ENCODE measurements at regions not wholly inside any gene's neighbourhood (a gene's known extent, or its start where the extent isn't known, plus 50 kb on each side); places are given as distances from the start of the nearest gene placed in this dataset.

- no TSS peak for BruUV-seq (replicated peaks)
- in situ Hi-C loops (cut with MboI) = no loop called here
- no peaks in the 10 kb centered on the region for H3K27me3 ChIP-seq (ENCODE audit: control insufficient read depth in 2 of 2, insufficient read depth in 2 of 2, low read length in 2 of 2)
Observed at GRCh38 chr1:71191520-71191919, 110.7 kb upstream of the ZRANB2 start.

More at GRCh38 chr1:71191520-71191919, 110.7 kb upstream of the ZRANB2 start:
- Histone ChIP-seq H3K36me3 (ENCODE audit: control insufficient read depth, insufficient read depth, low read length) (no peaks in the 10 kb centered on the region), H3K79me2 (ENCODE audit: control insufficient read depth, insufficient read depth, low read length) (no peaks in the 10 kb centered on the region), H3K9me3 (replicated peaks; ENCODE audit: control insufficient read depth, insufficient read depth, low read depth, low read length) (no peaks in the 10 kb centered on the region), H4K20me1 (replicated peaks; ENCODE audit: control insufficient read depth, insufficient read depth, low read length) (no peaks in the 10 kb centered on the region), H3K4me1 (replicated peaks in 1 of 2; ENCODE audit: control insufficient read depth in 2 of 2, insufficient read depth in 2 of 2, low read length in 2 of 2) (no peaks in the 10 kb centered on the region), H3K4me2 (ENCODE audit: insufficient read depth, low read length) (no peak overlapping the region), H3K27ac (ENCODE audit: extremely low read depth, low read depth, low read length) (no peak overlapping the region), H3K9ac (ENCODE audit: insufficient read depth in 1 of 2, low read depth in 2 of 2, low read length in 2 of 2) (no peak overlapping the region), H3K4me3 (no peak overlapping the region), H2AFZ (ENCODE audit: low read depth, low read length) (no peak overlapping the region), H3K9me1 (ENCODE audit: control insufficient read depth, insufficient read depth, low read length) (no peaks in the 10 kb centered on the region)
- intact Hi-C loops (cut with micrococcal nuclease) = no loop called here
- FAIRE-seq (no peak), DNase-seq (ENCODE audit: extremely low read depth in 1 of 4, low spot score in 3 of 4) (no peak), ATAC-seq (no peak)
- ChIA-PET CTCF (ENCODE audit: low intra/inter-chr PET ratio) (no interaction called here), POLR2A (no interaction called here)
- WGBS (ENCODE audit: insufficient coverage, low coverage, missing lambda C conversion rate) = 0% methylated on average over 1 of the region's 1 CpG
- TF ChIP-seq MCM3 (IDR thresholded peaks at IDR 0.05) = no peak
- TF ChIP-seq SRSF1 (IDR thresholded peaks at IDR 0.05; ENCODE audit: low read depth, low read length) = no peak
- TF ChIP-seq KLF6 (CRISPR knock-in tag; IDR thresholded peaks at IDR 0.05; ENCODE audit: borderline replicate concordance) = no peak
- no peak for TF ChIP-seq FOXJ3 (CRISPR knock-in tag; IDR thresholded peaks at IDR 0.05)
- no peak for TF ChIP-seq BCLAF1 (IDR thresholded peaks at IDR 0.05; ENCODE audit: borderline replicate concordance in 1 of 2, control insufficient read depth in 1 of 2, low read depth in 2 of 2, low read length in 1 of 2)
- no peak for TF ChIP-seq RBM39 (optimal IDR thresholded peaks at IDR 0.05; ENCODE audit: low read depth, low read length)
- TF ChIP-seq FOXP1 (CRISPR knock-in tag; IDR thresholded peaks at IDR 0.05) = no peak
